Fibroblast of lung (primary cell): ENCODE measurements at regions not wholly inside any gene's neighbourhood (a gene's known extent, or its start where the extent isn't known, plus 50 kb on each side); places are given as distances from the start of the nearest gene placed in this dataset.

Experiments
- DNase-seq, 2 donors: peaks; one replicate each; pipeline versions ENCODE4 v3.0.0 to v3.0.0-alpha.2; 2010; ENCODE audit warnings: low read depth in 2 of 2
- H2AFZ ChIP-seq: 2 replicates; pipeline ENCODE4 v1.5.1; 2012; ENCODE audit warnings: low read length, control low read depth, inconsistent platforms
- H3K27ac ChIP-seq: 2 replicates; pipeline ENCODE4 v1.5.1; 2011; ENCODE audit warnings: low read length, control low read depth; ENCODE audit not compliant: insufficient read depth
- H3K27me3 ChIP-seq: 2 replicates; pipeline ENCODE4 v1.5.1; 2011; ENCODE audit warnings: mild to moderate bottlenecking, low read length; ENCODE audit not compliant: control insufficient read depth, insufficient read depth
- H3K36me3 ChIP-seq: 2 replicates; pipeline ENCODE4 v1.5.1; 2011; ENCODE audit warnings: low read length; ENCODE audit not compliant: control insufficient read depth, insufficient read depth
- H3K4me1 ChIP-seq: 2 replicates; pipeline ENCODE4 v1.5.1; 2011; ENCODE audit warnings: low read length; ENCODE audit not compliant: control insufficient read depth, insufficient read depth; ENCODE audit errors: extremely low read depth
- H3K4me2 ChIP-seq: 2 replicates; pipeline ENCODE4 v1.5.1; 2011; ENCODE audit warnings: low read length, control low read depth; ENCODE audit not compliant: insufficient read depth; ENCODE audit errors: extremely low read depth
- H3K4me3 ChIP-seq, 4 experiments: fragments of 200-600 bp in 1 of 4; sonication (generic) in 1 of 4; replicated peaks in 1 of 4; 2 replicates each; pipeline ENCODE4 v1.5.1; 2011 to 2016; ENCODE audit warnings: low read length in 4 of 4, low read depth in 3 of 4, mild to moderate bottlenecking in 3 of 4, control low read depth in 2 of 4, inconsistent platforms in 1 of 4, mixed read lengths in 1 of 4; ENCODE audit not compliant: insufficient read depth in 1 of 4; ENCODE audit errors: control extremely low read depth in 1 of 4
- H3K79me2 ChIP-seq: 2 replicates; pipeline ENCODE4 v1.5.1; 2012; ENCODE audit warnings: mild to moderate bottlenecking, low read length, inconsistent platforms; ENCODE audit not compliant: control insufficient read depth, insufficient read depth
- H3K9ac ChIP-seq: 2 replicates; pipeline ENCODE4 v1.5.1; 2011; ENCODE audit warnings: mild to moderate bottlenecking, low read length, control low read depth; ENCODE audit not compliant: insufficient read depth
- H3K9me3 ChIP-seq: 2 replicates; pipeline ENCODE4 v1.5.1; 2012; ENCODE audit warnings: low read depth, low read length; ENCODE audit not compliant: control insufficient read depth, insufficient read depth
- H4K20me1 ChIP-seq: 2 replicates; pipeline ENCODE4 v1.5.1; 2011; ENCODE audit warnings: low read length; ENCODE audit not compliant: control insufficient read depth, insufficient read depth; ENCODE audit errors: extremely low read depth
- EZH2 ChIP-seq: IDR thresholded peaks from 2 replicates; pipeline ENCODE4 v1.5.1; 2012; ENCODE audit warnings: low read length, control low read depth, mild to moderate bottlenecking; ENCODE audit errors: missing control alignments
- TF ChIP-seq, protein P1 (sequence below), 2 donors: IDR thresholded peaks in 1 of 2; conservative IDR thresholded peaks in 1 of 2; 1 replicate in 1 of 2; 2 replicates in 1 of 2; pipeline ENCODE4 v1.5.1; 2011 to 2012; ENCODE audit warnings: low read length in 2 of 2, control low read depth in 1 of 2, inconsistent platforms in 1 of 2, low read depth in 1 of 2, mild to moderate bottlenecking in 1 of 2

DNA sequence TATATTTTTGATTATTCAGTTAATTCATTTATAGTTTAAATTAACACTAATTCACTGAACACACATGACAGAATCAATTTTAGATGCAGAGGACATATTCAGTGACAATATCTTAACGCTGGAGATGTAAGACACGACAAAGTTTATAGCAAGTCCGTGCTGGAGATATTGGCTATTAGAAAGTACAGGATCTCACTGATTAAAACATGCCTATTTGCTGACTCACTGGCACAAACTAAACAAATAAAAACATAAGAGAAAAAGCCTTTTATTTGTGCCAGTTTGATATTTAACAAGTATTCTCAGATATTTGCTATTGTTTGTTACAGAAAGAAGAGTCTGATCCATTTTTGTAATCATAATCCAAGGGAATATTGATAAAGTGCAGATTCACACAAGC is 1122.9 kb upstream of the B3GALT2 start:
- no peak for DNase-seq
- no peak overlapping the region for H3K4me3 ChIP-seq
- no peaks in the 10 kb centered on the region for H3K27me3 ChIP-seq
- no peaks in the 10 kb centered on the region for H4K20me1 ChIP-seq
- H3K9me3 ChIP-seq, result no peaks in the 10 kb centered on the region
- H3K36me3 ChIP-seq, result no peaks in the 10 kb centered on the region
- no peak overlapping the region for H3K27ac ChIP-seq
- H3K79me2 ChIP-seq, result no peaks in the 10 kb centered on the region
- TF ChIP-seq, protein P1, sequence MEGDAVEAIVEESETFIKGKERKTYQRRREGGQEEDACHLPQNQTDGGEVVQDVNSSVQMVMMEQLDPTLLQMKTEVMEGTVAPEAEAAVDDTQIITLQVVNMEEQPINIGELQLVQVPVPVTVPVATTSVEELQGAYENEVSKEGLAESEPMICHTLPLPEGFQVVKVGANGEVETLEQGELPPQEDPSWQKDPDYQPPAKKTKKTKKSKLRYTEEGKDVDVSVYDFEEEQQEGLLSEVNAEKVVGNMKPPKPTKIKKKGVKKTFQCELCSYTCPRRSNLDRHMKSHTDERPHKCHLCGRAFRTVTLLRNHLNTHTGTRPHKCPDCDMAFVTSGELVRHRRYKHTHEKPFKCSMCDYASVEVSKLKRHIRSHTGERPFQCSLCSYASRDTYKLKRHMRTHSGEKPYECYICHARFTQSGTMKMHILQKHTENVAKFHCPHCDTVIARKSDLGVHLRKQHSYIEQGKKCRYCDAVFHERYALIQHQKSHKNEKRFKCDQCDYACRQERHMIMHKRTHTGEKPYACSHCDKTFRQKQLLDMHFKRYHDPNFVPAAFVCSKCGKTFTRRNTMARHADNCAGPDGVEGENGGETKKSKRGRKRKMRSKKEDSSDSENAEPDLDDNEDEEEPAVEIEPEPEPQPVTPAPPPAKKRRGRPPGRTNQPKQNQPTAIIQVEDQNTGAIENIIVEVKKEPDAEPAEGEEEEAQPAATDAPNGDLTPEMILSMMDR (conservative IDR thresholded peaks at IDR 0.05 in 1 of 2, IDR thresholded peaks at IDR 0.05 in 1 of 2; ENCODE audit: low read depth in 1 of 2, low read length in 2 of 2), result no peak
- TF ChIP-seq EZH2, result no peak
- no peak overlapping the region for H3K9ac ChIP-seq
- H3K4me1 ChIP-seq, result no peaks in the 10 kb centered on the region
- no peak overlapping the region for H3K4me2 ChIP-seq
- H2AFZ ChIP-seq, result no peak overlapping the region

DNA sequence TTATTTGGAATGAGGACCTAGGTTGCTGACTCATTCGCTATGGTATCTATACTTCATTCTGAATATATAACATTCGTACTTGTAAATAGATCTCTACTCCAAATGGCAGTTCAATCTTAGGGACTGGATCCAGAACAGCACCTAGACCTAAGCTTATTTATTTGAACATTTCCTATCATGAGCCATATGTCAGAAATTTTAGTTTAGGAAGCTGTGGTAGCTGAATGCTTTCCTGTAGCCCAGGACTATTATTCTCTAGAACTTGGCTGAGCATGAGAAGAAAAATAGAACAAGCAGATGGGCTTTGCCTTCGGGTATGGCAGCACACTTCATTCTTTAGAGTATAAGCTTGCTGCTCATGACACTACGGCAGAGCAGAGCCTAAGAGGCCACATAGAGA is 1114.4 kb upstream of the B3GALT2 start:
- no peaks in the 10 kb centered on the region for H3K27me3 ChIP-seq
- no peak overlapping the region for H3K4me2 ChIP-seq
- no peak overlapping the region for H3K9ac ChIP-seq
- no peaks in the 10 kb centered on the region for H4K20me1 ChIP-seq
- H2AFZ ChIP-seq, result no peak overlapping the region
- H3K27ac ChIP-seq, result no peak overlapping the region
- H3K9me3 ChIP-seq, result no peaks in the 10 kb centered on the region
- TF ChIP-seq, protein P1 (conservative IDR thresholded peaks at IDR 0.05 in 1 of 2, IDR thresholded peaks at IDR 0.05 in 1 of 2; ENCODE audit: low read depth in 1 of 2, low read length in 2 of 2), result no peak
- TF ChIP-seq EZH2, result no peak
- H3K79me2 ChIP-seq, result no peaks in the 10 kb centered on the region
- no peak for DNase-seq
- H3K4me3 ChIP-seq, result no peak overlapping the region
- H3K4me1 ChIP-seq, result no peaks in the 10 kb centered on the region
- H3K36me3 ChIP-seq, result no peaks in the 10 kb centered on the region

DNA sequence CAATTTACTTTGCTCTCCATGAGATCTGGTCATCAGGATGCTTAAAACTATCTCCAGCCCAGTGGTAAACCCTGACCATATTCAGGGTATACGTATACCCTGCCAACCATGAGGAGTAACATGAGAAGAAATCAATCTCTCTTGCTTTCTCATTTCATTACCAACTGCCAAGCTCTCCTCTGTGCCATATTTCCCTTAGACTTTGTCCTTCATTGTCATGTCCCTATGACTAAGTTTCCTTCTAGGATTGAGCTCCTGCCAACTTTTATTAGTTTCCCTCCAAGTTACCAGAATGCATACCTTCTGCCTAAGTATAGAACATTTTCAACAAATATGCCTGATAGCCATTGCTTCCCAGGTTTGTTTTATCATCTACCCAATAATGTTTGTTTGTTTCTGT is 1113.9 kb upstream of the B3GALT2 start:
- Histone ChIP-seq H3K36me3 (no peaks in the 10 kb centered on the region), H2AFZ (no peak overlapping the region), H3K9ac (no peak overlapping the region), H3K4me1 (no peaks in the 10 kb centered on the region), H3K9me3 (no peaks in the 10 kb centered on the region), H3K27me3 (no peaks in the 10 kb centered on the region), H3K27ac (no peak overlapping the region), H3K79me2 (no peaks in the 10 kb centered on the region), H3K4me3 (no peak overlapping the region), H3K4me2 (no peak overlapping the region), H4K20me1 (no peaks in the 10 kb centered on the region)
- TF ChIP-seq, protein P1 (conservative IDR thresholded peaks at IDR 0.05 in 1 of 2, IDR thresholded peaks at IDR 0.05 in 1 of 2; ENCODE audit: low read depth in 1 of 2, low read length in 2 of 2), result no peak
- TF ChIP-seq EZH2, result no peak
- no peak for DNase-seq
